GM23338 (cell line): ENCODE measurements at regions not wholly inside any gene's neighbourhood (a gene's known extent, or its start where the extent isn't known, plus 50 kb on each side); places are given as distances from the start of the nearest gene placed in this dataset.

ENCODE experiments used
- ATAC-seq: fragments of 200-7000 bp; cut with Tn5 transposase; 3 replicates; pipeline ENCODE4 v1.9.1; 2020
- DNase-seq: peaks from one replicate; pipeline ENCODE4 v3.0.0-alpha.2; 2015; ENCODE audit warnings: low spot score
- H2AFZ ChIP-seq: fragments of 200-600 bp; sonication (generic); 2 replicates; pipeline ENCODE4 v1.8.0; 2016; ENCODE audit warnings: antibody characterized with exemption, mild to moderate bottlenecking, moderate library complexity
- H3F3A ChIP-seq: fragments of 200-600 bp; sonication (generic); replicated peaks from 2 replicates; pipeline ENCODE4 v1.8.0; 2017; ENCODE audit warnings: antibody characterized with exemption, mixed run types, low read depth
- H3K27ac ChIP-seq: fragments of 200-600 bp; sonication (generic); 2 replicates; pipeline ENCODE4 v1.6.1; 2016; ENCODE audit warnings: low read depth
- H3K27me3 ChIP-seq: fragments of 200-600 bp; sonication (generic); 2 replicates; pipeline ENCODE4 v1.8.0; 2016; ENCODE audit warnings: mild to moderate bottlenecking, mixed run types, moderate library complexity; ENCODE audit not compliant: insufficient read depth
- H3K36me3 ChIP-seq: fragments of 200-600 bp; sonication (generic); 2 replicates; pipeline ENCODE4 v1.8.0; 2016; ENCODE audit warnings: mild to moderate bottlenecking; ENCODE audit not compliant: insufficient read depth
- H3K4me1 ChIP-seq: fragments of 200-600 bp; sonication (generic); 2 replicates; pipeline ENCODE4 v1.8.0; 2016; ENCODE audit warnings: mild to moderate bottlenecking, moderate library complexity; ENCODE audit not compliant: insufficient read depth
- H3K4me2 ChIP-seq: fragments of 200-600 bp; sonication (generic); 2 replicates; pipeline ENCODE4 v1.7.1; 2017; ENCODE audit warnings: mixed run types
- H3K4me3 ChIP-seq: fragments of 200-600 bp; sonication (generic); 2 replicates; pipeline ENCODE4 v1.6.1; 2016; ENCODE audit warnings: mixed run types
- H3K79me2 ChIP-seq: fragments of 200-600 bp; sonication (generic); replicated peaks from 2 replicates; pipeline ENCODE4 v1.8.0; 2017; ENCODE audit warnings: mild to moderate bottlenecking; ENCODE audit not compliant: insufficient read depth
- H3K9me2 ChIP-seq: fragments of 200-600 bp; sonication (generic); 2 replicates; pipeline ENCODE4 v1.8.0; 2017; ENCODE audit not compliant: insufficient read depth
- H4K20me1 ChIP-seq: fragments of 200-600 bp; sonication (generic); replicated peaks from 2 replicates; pipeline ENCODE4 v1.8.0; 2017; ENCODE audit warnings: mild to moderate bottlenecking; ENCODE audit not compliant: insufficient read depth
- H3K27ac Mint-ChIP-seq: 2 replicates; pipeline ENCODE4 v1.8.0; 2020; ENCODE audit warnings: inconsistent platforms, mild to moderate bottlenecking, moderate library complexity, mixed read lengths
- H3K27me3 Mint-ChIP-seq: 3 replicates; pipeline ENCODE4 v1.8.0; 2022; ENCODE audit warnings: low read depth, mild to moderate bottlenecking, moderate library complexity, mixed read lengths, inconsistent platforms; ENCODE audit not compliant: insufficient read depth, poor library complexity
- H3K36me3 Mint-ChIP-seq: 3 replicates; pipeline ENCODE4 v1.8.0; 2021; ENCODE audit warnings: low read depth, mild to moderate bottlenecking, inconsistent platforms, moderate library complexity, mixed read lengths
- H3K4me1 Mint-ChIP-seq: 3 replicates; pipeline ENCODE4 v1.8.0; 2020; ENCODE audit warnings: mild to moderate bottlenecking, inconsistent platforms, mixed read lengths
- H3K4me3 Mint-ChIP-seq: 3 replicates; pipeline ENCODE4 v1.8.0; 2021; ENCODE audit warnings: moderate library complexity, mild to moderate bottlenecking, inconsistent platforms, mixed read lengths
- H3K9me3 Mint-ChIP-seq: 3 replicates; pipeline ENCODE4 v1.8.0; 2020; ENCODE audit warnings: moderate library complexity, mild to moderate bottlenecking, inconsistent platforms, mixed read lengths
- CTCF ChIP-seq, 2 experiments: fragments of 200-600 bp in 1 of 2; sonication (generic) in 1 of 2; conservative IDR thresholded peaks; 2 replicates each; pipeline versions ENCODE4 v1.5.1 to v1.6.1; 2016 to 2017; ENCODE audit warnings: antibody characterized with exemption in 2 of 2, low read depth in 2 of 2, mild to moderate bottlenecking in 2 of 2, moderate library complexity in 1 of 2
- ETS1 ChIP-seq: IDR thresholded peaks from 2 replicates; pipeline ENCODE4 v1.6.1; 2016; ENCODE audit warnings: antibody characterized with exemption
- POLR2AphosphoS5 ChIP-seq: IDR thresholded peaks from 2 replicates; pipeline ENCODE4 v1.6.1; 2016; ENCODE audit warnings: antibody characterized with exemption, low read depth
- REST ChIP-seq: IDR thresholded peaks from one replicate; pipeline ENCODE4 v1.6.1; 2018; ENCODE audit warnings: antibody characterized with exemption; ENCODE audit not compliant: unreplicated experiment
- ZNF114 ChIP-seq: fragments of 250-450 bp; sonication (Bioruptor Pico); IDR thresholded peaks from 2 replicates; pipeline ENCODE4 v1.5.0; 2020; ENCODE audit warnings: mild to moderate bottlenecking, moderate library complexity
- ZNF331 ChIP-seq: fragments of 250-450 bp; sonication (Bioruptor Pico); IDR thresholded peaks from 2 replicates; pipeline ENCODE4 v1.5.0; 2020; ENCODE audit warnings: low read depth, mild to moderate bottlenecking, moderate library complexity
- ZNF462 ChIP-seq: fragments of 250-450 bp; sonication (Bioruptor Pico); IDR thresholded peaks from 2 replicates; pipeline ENCODE4 v1.5.0; 2020; ENCODE audit warnings: mild to moderate bottlenecking, moderate library complexity

- Mint-ChIP-seq H3K27ac (no peak overlapping the region), H3K36me3 (no peaks in the 10 kb centered on the region), H3K4me3 (no peak overlapping the region), H3K27me3 (no peaks in the 10 kb centered on the region), H3K9me3 (no peaks in the 10 kb centered on the region), H3K4me1 (peaks cover 18% of the 10 kb centered on the region; the same call in 2 of the 3 replicates)
- DNase-seq (no peak), ATAC-seq (no peak)
- Histone ChIP-seq H3K4me3 (no peak overlapping the region), H3K4me1 (0 out of 2 replicates have a peak, but pooled peaks cover 5% of the 10 kb centered on the region), H3K4me2 (no peak overlapping the region), H4K20me1 (no peaks in the 10 kb centered on the region), H3K27me3 (no peaks in the 10 kb centered on the region), H3K79me2 (no peaks in the 10 kb centered on the region), H3F3A (no peaks in the 10 kb centered on the region), H3K27ac (no peak overlapping the region), H3K36me3 (no peaks in the 10 kb centered on the region), H2AFZ (no peak overlapping the region), H3K9me2 (no peaks in the 10 kb centered on the region; the same call in 1 of the 2 replicates)
- TF ChIP-seq REST = no peak
- TF ChIP-seq POLR2AphosphoS5 = no peak
- no peak for TF ChIP-seq ZNF114 (CRISPR knock-in tag)
- TF ChIP-seq ZNF331 (CRISPR knock-in tag) = no peak
- TF ChIP-seq CTCF (conservative IDR thresholded peaks at IDR 0.05; ENCODE audit: low read depth in 2 of 2) = no peak
- TF ChIP-seq ZNF462 (CRISPR knock-in tag) = no peak
- TF ChIP-seq ETS1 = no peak
Observed at GRCh38 chr18:30582078-30582477, 460.5 kb downstream of the DSC3 start.
